Prostate gland (tissue), 2 donors: ENCODE measurements at regions not wholly inside any gene's neighbourhood (a gene's known extent, or its start where the extent isn't known, plus 50 kb on each side); places are given as distances from the start of the nearest gene placed in this dataset.

Source experiments
- DNase-seq: peaks from one replicate; pipeline ENCODE4 v3.0.0-alpha.2; 2019; ENCODE audit warnings: low spot score
- H3K27ac ChIP-seq, 2 donors: fragments of 200-600 bp; sonication (generic); 2 replicates each; pipeline ENCODE4 v1.5.1; 2017 to 2019
- H3K27me3 ChIP-seq: fragments of 200-600 bp; sonication (generic); replicated peaks from 2 replicates; pipeline ENCODE4 v1.5.1; 2019; ENCODE audit not compliant: insufficient read depth
- H3K36me3 ChIP-seq, 2 donors: fragments of 200-600 bp; sonication (generic); 1 replicate in 1 of 2; 2 replicates in 1 of 2; pipeline versions ENCODE4 v1.5.1 to v1.8.1; 2017 to 2019
- H3K4me1 ChIP-seq: fragments of 200-600 bp; sonication (generic); replicated peaks from 2 replicates; pipeline ENCODE4 v1.5.1; 2019
- H3K4me3 ChIP-seq, 2 donors: fragments of 200-600 bp; sonication (generic); 2 replicates each; pipeline ENCODE4 v1.5.1; 2017 to 2019
- H3K9me3 ChIP-seq: fragments of 200-600 bp; sonication (generic); 2 replicates; pipeline ENCODE4 v1.5.1; 2017
- POLR2A ChIP-seq: fragments of 450-650 bp; IDR thresholded peaks from one replicate; pipeline ENCODE4 v1.6.1; 2016; ENCODE audit warnings: antibody characterized with exemption, mild to moderate bottlenecking
- POLR2AphosphoS5 ChIP-seq: sonication (generic); formaldehyde crosslinking; IDR thresholded peaks from one replicate; pipeline ENCODE4 v1.6.1; 2017; ENCODE audit warnings: antibody characterized with exemption
- WGBS: methylation state at CpG from one replicate; pipeline ENCODE4 v1.1.5; 2018; 5-methylcytosine and 5-hydroxymethylcytosine counted together
- intact Hi-C: fragments of 100-400 bp; cut with DNase I; formaldehyde crosslinking; loops from one replicate; pipeline ENCODE4 v1.14.2; 2022
- TF ChIP-seq, protein P1 (sequence below), 4 experiments: fragments of 200-600 bp in 2 of 4; fragments of 450-650 bp in 2 of 4; sonication (generic) in 2 of 4; IDR thresholded peaks; 1 replicate in 3 of 4; 2 replicates in 1 of 4; pipeline ENCODE4 v1.5.1; 2016 to 2019; ENCODE audit warnings: antibody characterized with exemption in 4 of 4, mild to moderate bottlenecking in 2 of 4, moderate library complexity in 2 of 4

DNA sequence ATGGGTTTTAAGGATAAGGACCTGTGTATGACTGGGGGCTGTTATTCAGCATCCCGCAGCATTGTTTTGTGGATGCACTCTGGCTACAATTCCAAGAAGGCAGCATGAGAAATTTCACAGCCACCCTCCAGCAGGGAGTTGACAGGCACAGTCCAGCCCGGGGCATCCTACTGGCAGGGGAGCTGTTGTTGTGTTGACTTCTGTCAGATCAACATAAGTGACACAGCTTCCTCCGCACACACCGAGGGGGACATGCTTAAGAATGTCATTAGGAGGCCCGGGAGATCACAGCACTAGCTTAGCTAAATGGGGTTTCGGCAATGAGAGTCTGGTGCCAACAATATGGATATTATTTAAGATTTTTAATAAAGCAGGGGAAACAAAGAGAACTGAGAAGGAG is 326.5 kb downstream of the ASMT start:
- intact Hi-C loops: no loop called here
- TF ChIP-seq POLR2AphosphoS5 (no peak), POLR2A (no peak)
- TF ChIP-seq, protein P1, sequence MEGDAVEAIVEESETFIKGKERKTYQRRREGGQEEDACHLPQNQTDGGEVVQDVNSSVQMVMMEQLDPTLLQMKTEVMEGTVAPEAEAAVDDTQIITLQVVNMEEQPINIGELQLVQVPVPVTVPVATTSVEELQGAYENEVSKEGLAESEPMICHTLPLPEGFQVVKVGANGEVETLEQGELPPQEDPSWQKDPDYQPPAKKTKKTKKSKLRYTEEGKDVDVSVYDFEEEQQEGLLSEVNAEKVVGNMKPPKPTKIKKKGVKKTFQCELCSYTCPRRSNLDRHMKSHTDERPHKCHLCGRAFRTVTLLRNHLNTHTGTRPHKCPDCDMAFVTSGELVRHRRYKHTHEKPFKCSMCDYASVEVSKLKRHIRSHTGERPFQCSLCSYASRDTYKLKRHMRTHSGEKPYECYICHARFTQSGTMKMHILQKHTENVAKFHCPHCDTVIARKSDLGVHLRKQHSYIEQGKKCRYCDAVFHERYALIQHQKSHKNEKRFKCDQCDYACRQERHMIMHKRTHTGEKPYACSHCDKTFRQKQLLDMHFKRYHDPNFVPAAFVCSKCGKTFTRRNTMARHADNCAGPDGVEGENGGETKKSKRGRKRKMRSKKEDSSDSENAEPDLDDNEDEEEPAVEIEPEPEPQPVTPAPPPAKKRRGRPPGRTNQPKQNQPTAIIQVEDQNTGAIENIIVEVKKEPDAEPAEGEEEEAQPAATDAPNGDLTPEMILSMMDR (IDR thresholded peaks at IDR 0.05): no peak
- no peaks in the 10 kb centered on the region for H3K27me3 ChIP-seq
- H3K9me3 ChIP-seq: no peaks in the 10 kb centered on the region
- H3K4me1 ChIP-seq: no peaks in the 10 kb centered on the region
- WGBS: 81% methylated on average over 6 of the region's 6 CpGs
- DNase-seq: no peak
- no peaks in the 10 kb centered on the region for H3K36me3 ChIP-seq
- no peak overlapping the region for H3K4me3 ChIP-seq
- no peak overlapping the region for H3K27ac ChIP-seq

DNA sequence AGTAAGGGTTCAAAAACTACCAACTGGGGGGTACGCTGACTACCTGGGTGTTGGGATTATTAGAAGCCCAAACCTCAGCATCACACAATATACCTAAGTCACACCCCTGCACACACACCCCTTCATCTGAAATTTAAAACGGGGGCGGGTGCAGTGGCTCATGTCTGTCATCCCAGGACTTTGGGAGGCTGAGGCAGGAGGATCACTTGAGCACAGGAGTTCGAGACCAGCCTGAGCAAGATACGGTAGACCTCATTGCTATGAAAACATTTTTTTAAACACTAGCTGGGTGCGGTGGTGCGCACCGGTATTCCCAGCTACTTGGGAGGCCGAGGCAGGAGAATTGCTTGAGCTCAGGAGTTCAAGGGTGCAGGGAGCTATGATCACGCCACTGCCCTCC is 331.0 kb downstream of the ASMT start:
- H3K4me1 ChIP-seq: no peaks in the 10 kb centered on the region
- intact Hi-C loops: no loop called here
- 96% methylated on average over 10 of the region's 10 CpGs for WGBS

DNA sequence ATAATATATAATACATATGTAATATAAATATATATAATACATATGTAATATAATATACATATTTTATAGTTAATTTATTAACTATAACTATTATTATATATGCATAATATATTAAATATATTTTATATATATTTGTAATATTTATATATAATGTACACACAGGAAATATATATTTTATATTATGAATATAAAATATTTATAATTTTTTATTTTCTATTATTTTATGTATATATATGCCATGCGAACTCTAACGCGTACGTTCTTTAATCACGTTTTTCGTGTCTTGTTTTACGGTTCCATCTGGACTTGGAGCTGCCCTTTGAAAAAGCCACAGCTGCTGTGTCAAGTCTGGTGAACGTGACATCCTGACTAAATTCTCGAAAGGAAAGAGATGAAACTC is 332.1 kb downstream of the ASMT start:
- Histone ChIP-seq H3K4me1 (no peaks in the 10 kb centered on the region), H3K27me3 (no peaks in the 10 kb centered on the region), H3K27ac (no peak overlapping the region), H3K36me3 (no peaks in the 10 kb centered on the region), H3K4me3 (no peak overlapping the region), H3K9me3 (no peaks in the 10 kb centered on the region)
- intact Hi-C loops: no loop called here
- DNase-seq: no peak
- 94% methylated on average over 9 of the region's 9 CpGs for WGBS
- TF ChIP-seq POLR2AphosphoS5: no peak
- no peak for TF ChIP-seq POLR2A
- TF ChIP-seq, protein P1 (IDR thresholded peaks at IDR 0.05): no peak

More for the DNA sequence above, 331.0 kb downstream of the ASMT start:
- Histone ChIP-seq H3K27ac (no peak overlapping the region), H3K27me3 (no peaks in the 10 kb centered on the region), H3K4me3 (no peak overlapping the region), H3K36me3 (no peaks in the 10 kb centered on the region), H3K9me3 (no peaks in the 10 kb centered on the region)
- TF ChIP-seq POLR2AphosphoS5 (no peak), POLR2A (no peak)
- TF ChIP-seq, protein P1 (IDR thresholded peaks at IDR 0.05): no peak
- no peak for DNase-seq
